ENCODE measurements at regions not wholly inside any gene's neighbourhood (a gene's known extent, or its start where the extent isn't known, plus 50 kb on each side); places are given as distances from the start of the nearest gene placed in this dataset.

DNA sequence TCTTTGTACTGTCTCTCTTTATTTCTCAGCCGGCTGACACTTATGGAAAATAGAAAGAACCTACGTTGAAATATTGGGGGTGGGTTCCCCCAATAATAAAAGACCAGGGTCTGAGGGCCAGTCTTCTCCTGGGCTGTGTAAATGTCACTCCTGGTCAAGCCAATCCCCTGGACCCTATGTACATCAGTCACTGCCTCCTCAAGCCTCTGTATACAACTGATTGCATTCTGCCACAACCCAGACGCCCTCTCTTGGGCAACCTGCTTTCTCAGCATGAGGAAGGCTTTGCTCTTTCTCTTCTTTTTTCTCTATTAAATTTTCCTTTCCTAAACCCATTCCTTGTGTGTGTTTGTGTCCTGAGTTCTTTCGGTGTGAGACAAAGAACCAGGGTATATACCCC, 84.1 kb upstream of the SERBP1 start:
- TF ChIP-seq POLR2A (IDR thresholded peaks at IDR 0.05) (no peak), POLR2AphosphoS5 (IDR thresholded peaks at IDR 0.05) (no peak), EP300 (IDR thresholded peaks at IDR 0.05) (no peak), CTCF (IDR thresholded peaks at IDR 0.05) (no peak)
- Histone ChIP-seq H3K36me3 (no peaks in the 10 kb centered on the region), H3K4me1 (no peaks in the 10 kb centered on the region), H3K4me3 (no peak overlapping the region), H3K9me3 (no peaks in the 10 kb centered on the region), H3K27ac (no peak overlapping the region), H3K27me3 (no peaks in the 10 kb centered on the region)
- no peak for DNase-seq (ENCODE audit: low spot score in 2 of 2)
- 70% methylated on average over 4 of the region's 4 CpGs for WGBS

- Histone ChIP-seq H3K36me3 (no peaks in the 10 kb centered on the region), H3K4me3 (no peak overlapping the region), H3K4me1 (no peaks in the 10 kb centered on the region), H3K9me3 (no peaks in the 10 kb centered on the region), H3K27me3 (no peaks in the 10 kb centered on the region), H3K27ac (no peak overlapping the region)
- 37% methylated on average over 2 of the region's 2 CpGs for WGBS
- DNase-seq (ENCODE audit: low spot score in 2 of 2): no peak
- no peak for TF ChIP-seq POLR2A (IDR thresholded peaks at IDR 0.05)
- TF ChIP-seq POLR2AphosphoS5 (IDR thresholded peaks at IDR 0.05): no peak
- no peak for TF ChIP-seq CTCF (IDR thresholded peaks at IDR 0.05)
- no peak for TF ChIP-seq EP300 (IDR thresholded peaks at IDR 0.05)
Measured at GRCh38 chr1:67514786-67515185, 84.6 kb upstream of the SERBP1 start.

DNA sequence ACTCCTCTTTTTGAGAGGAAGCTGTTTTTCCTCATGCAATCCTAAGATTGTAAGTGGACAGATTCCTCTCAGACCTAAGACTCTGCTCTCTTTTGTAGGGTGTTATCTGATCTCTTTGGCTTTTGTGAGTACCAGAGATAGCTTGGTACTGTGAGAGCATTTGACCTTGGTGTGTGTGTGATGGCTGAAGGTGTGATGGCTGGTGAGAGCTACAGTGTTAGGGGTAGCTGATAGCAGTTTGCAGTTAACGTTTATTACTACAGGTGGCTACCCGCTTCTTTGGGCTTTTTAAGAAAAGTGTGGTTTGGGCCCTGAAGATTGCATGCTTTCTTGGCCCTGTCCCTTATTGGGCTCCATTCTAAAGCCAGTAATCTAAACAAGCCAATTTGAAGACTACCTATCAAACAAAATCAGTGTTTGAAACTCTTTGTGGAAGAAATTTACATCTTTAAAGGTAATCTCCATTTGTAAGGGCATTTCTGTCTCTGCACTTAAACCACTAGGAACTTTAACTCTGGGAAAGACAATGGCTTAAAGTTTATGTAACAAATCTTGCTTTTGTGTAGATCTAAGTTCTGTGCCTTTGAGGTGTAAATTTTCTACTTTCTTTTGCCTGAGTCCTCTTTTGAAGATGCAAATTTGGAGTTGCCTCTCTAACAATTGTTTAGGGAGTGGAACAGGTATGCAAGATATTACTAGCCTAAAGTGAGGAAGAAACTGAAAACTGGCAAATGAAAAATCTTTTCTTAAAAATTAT, 85.3 kb upstream of the SERBP1 start:
- Histone ChIP-seq H3K9me3 (no peaks in the 10 kb centered on the region), H3K27ac (no peak overlapping the region), H3K36me3 (no peaks in the 10 kb centered on the region), H3K4me1 (no peaks in the 10 kb centered on the region), H3K4me3 (no peak overlapping the region), H3K27me3 (no peaks in the 10 kb centered on the region)
- TF ChIP-seq EP300 (IDR thresholded peaks at IDR 0.05): no peak
- no peak for TF ChIP-seq POLR2A (IDR thresholded peaks at IDR 0.05)
- TF ChIP-seq CTCF (IDR thresholded peaks at IDR 0.05): no peak
- no peak for TF ChIP-seq POLR2AphosphoS5 (IDR thresholded peaks at IDR 0.05)
- no peak for DNase-seq (ENCODE audit: low spot score in 2 of 2)
- 80% methylated on average over 2 of the region's 2 CpGs for WGBS

GRCh38 chr1:67517046-67517445, 86.8 kb upstream of the SERBP1 start:
- Histone ChIP-seq H3K4me3 (no peak overlapping the region), H3K36me3 (no peaks in the 10 kb centered on the region), H3K9me3 (no peaks in the 10 kb centered on the region), H3K27me3 (no peaks in the 10 kb centered on the region), H3K27ac (no peak overlapping the region), H3K4me1 (no peaks in the 10 kb centered on the region)
- no peak for DNase-seq (ENCODE audit: low spot score in 2 of 2)
- no peak for TF ChIP-seq POLR2AphosphoS5 (IDR thresholded peaks at IDR 0.05)
- TF ChIP-seq EP300 (IDR thresholded peaks at IDR 0.05): no peak
- TF ChIP-seq CTCF (IDR thresholded peaks at IDR 0.05): no peak
- TF ChIP-seq POLR2A (IDR thresholded peaks at IDR 0.05): no peak

DNA sequence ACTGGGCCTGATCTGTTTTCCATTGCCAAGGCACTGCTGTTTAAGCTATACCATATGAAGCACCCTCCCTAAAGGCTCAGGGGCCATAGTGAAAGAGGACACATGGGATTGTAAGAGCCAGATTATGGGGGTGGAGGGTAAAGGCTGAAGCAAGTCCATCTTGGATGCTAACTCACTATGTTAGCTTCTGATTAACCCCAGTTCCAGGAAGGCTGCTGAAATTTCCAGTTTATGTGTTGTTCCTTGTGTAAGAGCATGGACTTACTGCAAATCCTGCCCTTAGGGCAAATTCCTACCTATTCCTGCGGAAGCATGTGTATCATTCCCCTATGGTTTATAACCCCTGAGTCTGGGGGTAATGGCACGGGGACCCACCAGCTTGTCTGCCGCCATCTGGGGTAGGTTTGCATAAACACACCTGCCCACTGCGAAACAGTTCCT, 91.8 kb upstream of the SERBP1 start:
- no peaks in the 10 kb centered on the region for H3K36me3 ChIP-seq
- DNase-seq (ENCODE audit: low spot score in 2 of 2): no peak
- no peak for TF ChIP-seq EP300 (IDR thresholded peaks at IDR 0.05)
- TF ChIP-seq POLR2AphosphoS5 (IDR thresholded peaks at IDR 0.05): no peak
- no peak for TF ChIP-seq POLR2A (IDR thresholded peaks at IDR 0.05)
- no peak for TF ChIP-seq CTCF (IDR thresholded peaks at IDR 0.05)
- H3K27ac ChIP-seq: no peak overlapping the region
- H3K27me3 ChIP-seq: no peaks in the 10 kb centered on the region
- peaks cover 17% of the 10 kb centered on the region for H3K4me1 ChIP-seq
- H3K9me3 ChIP-seq: no peaks in the 10 kb centered on the region
- WGBS: 91% methylated on average over 4 of the region's 4 CpGs
- no peak overlapping the region for H3K4me3 ChIP-seq
